Putamen (tissue), 1 donor: ENCODE measurements at regions not wholly inside any gene's neighbourhood (a gene's known extent, or its start where the extent isn't known, plus 50 kb on each side); places are given as distances from the start of the nearest gene placed in this dataset.

ENCODE experiments used
- DNase-seq: peaks from one replicate; pipeline ENCODE4 v3.0.0-alpha.2; 2016; ENCODE audit warnings: low spot score

GRCh38 chr17:77572065-77572601 is 386.4 kb upstream of the TNRC6C start:
- no peak for DNase-seq

- no peak for DNase-seq
These were observed 385.7 kb upstream of the TNRC6C start for GRCh38 chr17:77572851-77573250.

- DNase-seq = no peak
These were observed 381.0 kb upstream of the TNRC6C start for GRCh38 chr17:77577491-77577890.

GRCh38 chr17:77579131-77579530 is 379.4 kb upstream of the TNRC6C start:
- DNase-seq = no peak

- no peak for DNase-seq
These were observed 378.8 kb upstream of the TNRC6C start for GRCh38 chr17:77579682-77580081.

- DNase-seq = no peak
These were observed 377.8 kb upstream of the TNRC6C start for GRCh38 chr17:77580531-77581270.

GRCh38 chr17:77581480-77581879 is 377.0 kb upstream of the TNRC6C start:
- DNase-seq = no peak

- DNase-seq = no peak
These were observed 373.2 kb upstream of the TNRC6C start for GRCh38 chr17:77585142-77585860.

- DNase-seq = no peak
These were observed 367.4 kb upstream of the TNRC6C start for GRCh38 chr17:77590951-77591735.

GRCh38 chr17:77592106-77592865 is 366.2 kb upstream of the TNRC6C start:
- no peak for DNase-seq

- no peak for DNase-seq
These were observed 365.4 kb upstream of the TNRC6C start for GRCh38 chr17:77593081-77593480.

- no peak for DNase-seq
These were observed 363.9 kb upstream of the TNRC6C start for GRCh38 chr17:77594416-77595209.

GRCh38 chr17:77596491-77597417 is 361.7 kb upstream of the TNRC6C start:
- DNase-seq = no peak

- DNase-seq = no peak
These were observed 360.9 kb upstream of the TNRC6C start for GRCh38 chr17:77597418-77598240.

GRCh38 chr17:77598241-77598620 is 360.3 kb upstream of the TNRC6C start:
- DNase-seq = no peak

GRCh38 chr17:77599699-77600098 is 358.8 kb upstream of the TNRC6C start:
- no peak for DNase-seq

- DNase-seq = no peak
These were observed 358.2 kb upstream of the TNRC6C start for GRCh38 chr17:77600346-77600745.

- no peak for DNase-seq
These were observed 357.2 kb upstream of the TNRC6C start for GRCh38 chr17:77601054-77601979.
